Activated CD8-positive, alpha-beta T cell treated with anti-CD3 and anti-CD28 coated beads, Interleukin-2, amount 10 ng/mL, durations not matched to agents 7 days and 5 days (primary cell): ENCODE measurements at regions not wholly inside any gene's neighbourhood (a gene's known extent, or its start where the extent isn't known, plus 50 kb on each side); places are given as distances from the start of the nearest gene placed in this dataset.

ENCODE experiments used
- ATAC-seq: fragments of 150-1000 bp; cut with Tn5 transposase; one replicate; pipeline ENCODE4 v1.10.0; 2021; ENCODE audit warnings: moderate library complexity
- CTCF ChIA-PET: fragments of 350-600 bp; sonication (Branson Sonifier 250); formaldehyde crosslinking; loops from one replicate; lab custom pipeline; 2021; ENCODE audit warnings: antibody characterized with exemption; lab: Charles Lee
- POLR2A ChIA-PET: fragments of 350-600 bp; sonication (Branson Sonifier 250); formaldehyde crosslinking; loops from one replicate; lab custom pipeline; 2021; ENCODE audit warnings: antibody characterized with exemption; lab: Charles Lee
- DNase-seq: peaks from one replicate; pipeline ENCODE4 v3.0.0-alpha.2; 2020
- H3K27ac Mint-ChIP-seq: one replicate; pipeline ENCODE4 v1.8.0; 2021; ENCODE audit warnings: mild to moderate bottlenecking, mixed read lengths
- H3K27me3 Mint-ChIP-seq: one replicate; pipeline ENCODE4 v1.8.0; 2021; ENCODE audit warnings: low read depth, mixed read lengths
- H3K36me3 Mint-ChIP-seq: one replicate; pipeline ENCODE4 v1.8.0; 2021; ENCODE audit warnings: low read depth, mixed read lengths
- H3K4me1 Mint-ChIP-seq: one replicate; pipeline ENCODE4 v1.8.0; 2021; ENCODE audit warnings: low read depth, mixed read lengths
- H3K4me3 Mint-ChIP-seq: one replicate; pipeline ENCODE4 v1.8.0; 2021; ENCODE audit warnings: mild to moderate bottlenecking, mixed read lengths
- H3K9me3 Mint-ChIP-seq: one replicate; pipeline ENCODE4 v1.8.0; 2022; ENCODE audit warnings: mixed read lengths; ENCODE audit not compliant: insufficient read depth

- POLR2A ChIA-PET: no interaction called here
- CTCF ChIA-PET: no interaction called here
- H3K27me3 Mint-ChIP-seq: no peaks in the 10 kb centered on the region
- no peak overlapping the region for H3K27ac Mint-ChIP-seq
- no peak for DNase-seq
- H3K4me1 Mint-ChIP-seq: no peaks in the 10 kb centered on the region
- H3K9me3 Mint-ChIP-seq: no peaks in the 10 kb centered on the region
- H3K4me3 Mint-ChIP-seq: no peak overlapping the region
- no peak for ATAC-seq
- no peaks in the 10 kb centered on the region for H3K36me3 Mint-ChIP-seq
Measured at GRCh38 chr18:5668087-5668715, 124.4 kb upstream of the EPB41L3 start.

GRCh38 chr18:5667356-5667755 is 123.6 kb upstream of the EPB41L3 start:
- Mint-ChIP-seq H3K27ac (no peak overlapping the region), H3K4me1 (no peaks in the 10 kb centered on the region), H3K27me3 (no peaks in the 10 kb centered on the region), H3K9me3 (no peaks in the 10 kb centered on the region), H3K4me3 (no peak overlapping the region), H3K36me3 (no peaks in the 10 kb centered on the region)
- DNase-seq (no peak), ATAC-seq (no peak)
- POLR2A ChIA-PET: no interaction called here
- CTCF ChIA-PET: no interaction called here

GRCh38 chr18:5662586-5663090 is 118.8 kb upstream of the EPB41L3 start:
- no peak for ATAC-seq
- no peaks in the 10 kb centered on the region for H3K9me3 Mint-ChIP-seq
- CTCF ChIA-PET: no interaction called here
- no peaks in the 10 kb centered on the region for H3K27me3 Mint-ChIP-seq
- no peak overlapping the region for H3K4me3 Mint-ChIP-seq
- no peak overlapping the region for H3K27ac Mint-ChIP-seq
- no peaks in the 10 kb centered on the region for H3K36me3 Mint-ChIP-seq
- POLR2A ChIA-PET: no interaction called here
- DNase-seq: no peak
- H3K4me1 Mint-ChIP-seq: no peaks in the 10 kb centered on the region

- H3K27ac Mint-ChIP-seq: no peak overlapping the region
- no peaks in the 10 kb centered on the region for H3K27me3 Mint-ChIP-seq
Measured at GRCh38 chr18:5661179-5661578, 117.4 kb upstream of the EPB41L3 start.

GRCh38 chr18:5653802-5654201 is 110.0 kb upstream of the EPB41L3 start:
- Mint-ChIP-seq H3K27me3 (no peaks in the 10 kb centered on the region), H3K27ac (no peak overlapping the region), H3K4me3 (no peak overlapping the region), H3K4me1 (no peaks in the 10 kb centered on the region), H3K36me3 (no peaks in the 10 kb centered on the region), H3K9me3 (no peaks in the 10 kb centered on the region)
- DNase-seq: no peak
- ChIA-PET POLR2A (no interaction called here), CTCF (no interaction called here)
- ATAC-seq: no peak

More at GRCh38 chr18:5661179-5661578, 117.4 kb upstream of the EPB41L3 start:
- Mint-ChIP-seq H3K9me3 (no peaks in the 10 kb centered on the region), H3K36me3 (no peaks in the 10 kb centered on the region), H3K4me3 (no peak overlapping the region), H3K4me1 (no peaks in the 10 kb centered on the region)
- no peak for DNase-seq
- ChIA-PET POLR2A (no interaction called here), CTCF (interaction anchor here (0.7 kb wide), 1 partner anchor 741 kb away, joined by 3 read pairs; no protein-coding TSS in a partner anchor)
- no peak for ATAC-seq

GRCh38 chr18:5651736-5652135 is 107.9 kb upstream of the EPB41L3 start:
- DNase-seq (no peak), ATAC-seq (no peak)
- ChIA-PET CTCF (interaction anchor here (1.0 to 1.1 kb wide), 2 partner anchors 12 to 14 kb away, joined by 3 read pairs; no protein-coding TSS in a partner anchor), POLR2A (no interaction called here)
- Mint-ChIP-seq H3K27me3 (no peaks in the 10 kb centered on the region), H3K9me3 (no peaks in the 10 kb centered on the region), H3K27ac (no peak overlapping the region), H3K4me3 (no peak overlapping the region), H3K4me1 (no peaks in the 10 kb centered on the region), H3K36me3 (no peaks in the 10 kb centered on the region)

GRCh38 chr18:5649439-5649838 is 105.6 kb upstream of the EPB41L3 start:
- no peak for DNase-seq
- H3K4me3 Mint-ChIP-seq: no peak overlapping the region

GRCh38 chr18:5646739-5647138 is 102.9 kb upstream of the EPB41L3 start:
- ChIA-PET POLR2A (no interaction called here), CTCF (no interaction called here)
- Mint-ChIP-seq H3K4me1 (no peaks in the 10 kb centered on the region), H3K27ac (no peak overlapping the region), H3K36me3 (no peaks in the 10 kb centered on the region), H3K4me3 (no peak overlapping the region), H3K9me3 (no peaks in the 10 kb centered on the region), H3K27me3 (no peaks in the 10 kb centered on the region)
- ATAC-seq (no peak), DNase-seq (no peak)

More at GRCh38 chr18:5649439-5649838, 105.6 kb upstream of the EPB41L3 start:
- no peak for ATAC-seq
- Mint-ChIP-seq H3K9me3 (no peaks in the 10 kb centered on the region), H3K36me3 (no peaks in the 10 kb centered on the region), H3K27me3 (no peaks in the 10 kb centered on the region), H3K27ac (no peak overlapping the region), H3K4me1 (no peaks in the 10 kb centered on the region)
- ChIA-PET POLR2A (no interaction called here), CTCF (no interaction called here)

- DNase-seq (no peak), ATAC-seq (no peak)
- ChIA-PET POLR2A (no interaction called here), CTCF (no interaction called here)
- no peaks in the 10 kb centered on the region for H3K36me3 Mint-ChIP-seq
- no peak overlapping the region for H3K27ac Mint-ChIP-seq
- H3K4me1 Mint-ChIP-seq: no peaks in the 10 kb centered on the region
- no peak overlapping the region for H3K4me3 Mint-ChIP-seq
- H3K9me3 Mint-ChIP-seq: no peaks in the 10 kb centered on the region
- peaks cover 7% of the 10 kb centered on the region for H3K27me3 Mint-ChIP-seq
Measured at GRCh38 chr18:5643288-5643687, 99.5 kb upstream of the EPB41L3 start.

- DNase-seq (no peak), ATAC-seq (no peak)
- Mint-ChIP-seq H3K4me3 (no peak overlapping the region), H3K9me3 (no peaks in the 10 kb centered on the region), H3K27ac (no peak overlapping the region), H3K4me1 (no peaks in the 10 kb centered on the region), H3K27me3 (peaks cover 9% of the 10 kb centered on the region), H3K36me3 (no peaks in the 10 kb centered on the region)
- ChIA-PET POLR2A (no interaction called here), CTCF (no interaction called here)
Measured at GRCh38 chr18:5640939-5641338, 97.1 kb upstream of the EPB41L3 start.

GRCh38 chr18:5639131-5639530 is 95.3 kb upstream of the EPB41L3 start:
- Mint-ChIP-seq H3K9me3 (no peaks in the 10 kb centered on the region), H3K36me3 (no peaks in the 10 kb centered on the region), H3K27me3 (peaks cover 12% of the 10 kb centered on the region), H3K4me3 (no peak overlapping the region), H3K27ac (no peak overlapping the region), H3K4me1 (no peaks in the 10 kb centered on the region)
- ATAC-seq (no peak), DNase-seq (no peak)
- ChIA-PET CTCF (interaction anchor here (1.2 kb wide), 1 partner anchor 12 kb away, joined by 3 read pairs; no protein-coding TSS in a partner anchor), POLR2A (no interaction called here)

- Mint-ChIP-seq H3K4me3 (no peak overlapping the region), H3K36me3 (no peaks in the 10 kb centered on the region), H3K9me3 (no peaks in the 10 kb centered on the region), H3K27me3 (peaks cover 35% of the 10 kb centered on the region), H3K27ac (no peak overlapping the region), H3K4me1 (peaks cover 6% of the 10 kb centered on the region)
- POLR2A ChIA-PET: no interaction called here
- ATAC-seq (no peak), DNase-seq (no peak)
- CTCF ChIA-PET: no interaction called here
Measured at GRCh38 chr18:5632041-5632440, 88.2 kb upstream of the EPB41L3 start.
